ENCODE measurements at regions not wholly inside any gene's neighbourhood (a gene's known extent, or its start where the extent isn't known, plus 50 kb on each side); places are given as distances from the start of the nearest gene placed in this dataset.

GRCh38 chr2:66995636-66996035, 401.5 kb upstream of the ETAA1 start:
- DNase-seq = no peak
- Histone ChIP-seq H3K79me2 (ENCODE audit: low read depth) (no peaks in the 10 kb centered on the region), H2AFZ (no peak overlapping the region), H4K20me1 (ENCODE audit: insufficient read depth) (no peaks in the 10 kb centered on the region), H3K4me1 (replicated peaks; ENCODE audit: insufficient read depth) (no peaks in the 10 kb centered on the region), H3K27me3 (ENCODE audit: insufficient read depth, low read depth) (no peaks in the 10 kb centered on the region), H3K9me2 (ENCODE audit: insufficient read depth) (no peaks in the 10 kb centered on the region), H3K27ac (no peak overlapping the region), H3K36me3 (ENCODE audit: low read depth) (no peaks in the 10 kb centered on the region), H3K4me3 (no peak overlapping the region), H3K4me2 (no peak overlapping the region), H3F3A (ENCODE audit: insufficient read depth, low read depth) (no peaks in the 10 kb centered on the region), H3K9me3 (ENCODE audit: insufficient read depth, low read depth) (no peaks in the 10 kb centered on the region)
- ChIA-PET CTCF (no interaction called here), POLR2A (ENCODE audit: unreplicated experiment) (no interaction called here)
- no peak for TF ChIP-seq CTCF (conservative IDR thresholded peaks at IDR 0.05)
- TF ChIP-seq EZH2 (IDR thresholded peaks at IDR 0.05; ENCODE audit: low read depth) = no peak
- intact Hi-C loops (cut with micrococcal nuclease; ENCODE audit: unreplicated experiment) = no loop called here
- BruUV-seq (replicated peaks) = no TSS peak

GRCh38 chr2:67002618-67003371, 394.3 kb upstream of the ETAA1 start:
- Histone ChIP-seq H3K4me2 (no peak overlapping the region), H3K36me3 (ENCODE audit: low read depth) (no peaks in the 10 kb centered on the region), H3F3A (ENCODE audit: insufficient read depth, low read depth) (no peaks in the 10 kb centered on the region), H3K27me3 (ENCODE audit: insufficient read depth, low read depth) (no peaks in the 10 kb centered on the region), H2AFZ (no peak overlapping the region), H3K27ac (no peak overlapping the region), H4K20me1 (ENCODE audit: insufficient read depth) (no peaks in the 10 kb centered on the region), H3K4me3 (no peak overlapping the region), H3K4me1 (replicated peaks; ENCODE audit: insufficient read depth) (no peaks in the 10 kb centered on the region), H3K9me2 (ENCODE audit: insufficient read depth) (no peaks in the 10 kb centered on the region; the same call in 1 of the 2 replicates), H3K79me2 (ENCODE audit: low read depth) (no peaks in the 10 kb centered on the region), H3K9me3 (ENCODE audit: insufficient read depth, low read depth) (no peaks in the 10 kb centered on the region)
- intact Hi-C loops (cut with micrococcal nuclease; ENCODE audit: unreplicated experiment) = no loop called here
- ChIA-PET CTCF (no interaction called here), POLR2A (ENCODE audit: unreplicated experiment) (no interaction called here)
- DNase-seq = no peak
- BruUV-seq (replicated peaks) = no TSS peak
- TF ChIP-seq EZH2 (IDR thresholded peaks at IDR 0.05; ENCODE audit: low read depth) (no peak), CTCF (conservative IDR thresholded peaks at IDR 0.05) (peak; percentile 33; the same call in 1 of the 2 replicates)

- Histone ChIP-seq H3K4me1 (replicated peaks; ENCODE audit: insufficient read depth) (no peaks in the 10 kb centered on the region), H3K9me3 (ENCODE audit: insufficient read depth, low read depth) (no peaks in the 10 kb centered on the region), H3K4me2 (no peak overlapping the region), H3K27ac (no peak overlapping the region), H3K4me3 (no peak overlapping the region), H3K27me3 (ENCODE audit: insufficient read depth, low read depth) (no peaks in the 10 kb centered on the region), H3K36me3 (ENCODE audit: low read depth) (no peaks in the 10 kb centered on the region), H4K20me1 (ENCODE audit: insufficient read depth) (no peaks in the 10 kb centered on the region), H3F3A (ENCODE audit: insufficient read depth, low read depth) (no peaks in the 10 kb centered on the region), H3K9me2 (ENCODE audit: insufficient read depth) (no peaks in the 10 kb centered on the region; the same call in 1 of the 2 replicates), H3K79me2 (ENCODE audit: low read depth) (no peaks in the 10 kb centered on the region), H2AFZ (no peak overlapping the region)
- intact Hi-C loops (cut with micrococcal nuclease; ENCODE audit: unreplicated experiment) = no loop called here
- CTCF ChIA-PET = no interaction called here
- no peak for DNase-seq
- no TSS peak for BruUV-seq (replicated peaks)
- POLR2A ChIA-PET (ENCODE audit: unreplicated experiment) = no interaction called here
- TF ChIP-seq EZH2 (IDR thresholded peaks at IDR 0.05; ENCODE audit: low read depth) = no peak
- no peak for TF ChIP-seq CTCF (conservative IDR thresholded peaks at IDR 0.05)
Observed at GRCh38 chr2:67006373-67006960, 390.7 kb upstream of the ETAA1 start.
